GM23338 (cell line): ENCODE measurements at regions not wholly inside any gene's neighbourhood (a gene's known extent, or its start where the extent isn't known, plus 50 kb on each side); places are given as distances from the start of the nearest gene placed in this dataset.

Experiments
- ATAC-seq: fragments of 200-7000 bp; cut with Tn5 transposase; 3 replicates; pipeline ENCODE4 v1.9.1; 2020
- DNase-seq: peaks from one replicate; pipeline ENCODE4 v3.0.0-alpha.2; 2015; ENCODE audit warnings: low spot score
- H2AFZ ChIP-seq: fragments of 200-600 bp; sonication (generic); 2 replicates; pipeline ENCODE4 v1.8.0; 2016; ENCODE audit warnings: antibody characterized with exemption, mild to moderate bottlenecking, moderate library complexity
- H3F3A ChIP-seq: fragments of 200-600 bp; sonication (generic); replicated peaks from 2 replicates; pipeline ENCODE4 v1.8.0; 2017; ENCODE audit warnings: antibody characterized with exemption, mixed run types, low read depth
- H3K27ac ChIP-seq: fragments of 200-600 bp; sonication (generic); 2 replicates; pipeline ENCODE4 v1.6.1; 2016; ENCODE audit warnings: low read depth
- H3K27me3 ChIP-seq: fragments of 200-600 bp; sonication (generic); 2 replicates; pipeline ENCODE4 v1.8.0; 2016; ENCODE audit warnings: mild to moderate bottlenecking, mixed run types, moderate library complexity; ENCODE audit not compliant: insufficient read depth
- H3K36me3 ChIP-seq: fragments of 200-600 bp; sonication (generic); 2 replicates; pipeline ENCODE4 v1.8.0; 2016; ENCODE audit warnings: mild to moderate bottlenecking; ENCODE audit not compliant: insufficient read depth
- H3K4me1 ChIP-seq: fragments of 200-600 bp; sonication (generic); 2 replicates; pipeline ENCODE4 v1.8.0; 2016; ENCODE audit warnings: mild to moderate bottlenecking, moderate library complexity; ENCODE audit not compliant: insufficient read depth
- H3K4me2 ChIP-seq: fragments of 200-600 bp; sonication (generic); 2 replicates; pipeline ENCODE4 v1.7.1; 2017; ENCODE audit warnings: mixed run types
- H3K4me3 ChIP-seq: fragments of 200-600 bp; sonication (generic); 2 replicates; pipeline ENCODE4 v1.6.1; 2016; ENCODE audit warnings: mixed run types
- H3K79me2 ChIP-seq: fragments of 200-600 bp; sonication (generic); replicated peaks from 2 replicates; pipeline ENCODE4 v1.8.0; 2017; ENCODE audit warnings: mild to moderate bottlenecking; ENCODE audit not compliant: insufficient read depth
- H3K9me2 ChIP-seq: fragments of 200-600 bp; sonication (generic); 2 replicates; pipeline ENCODE4 v1.8.0; 2017; ENCODE audit not compliant: insufficient read depth
- H4K20me1 ChIP-seq: fragments of 200-600 bp; sonication (generic); replicated peaks from 2 replicates; pipeline ENCODE4 v1.8.0; 2017; ENCODE audit warnings: mild to moderate bottlenecking; ENCODE audit not compliant: insufficient read depth
- H3K27ac Mint-ChIP-seq: 2 replicates; pipeline ENCODE4 v1.8.0; 2020; ENCODE audit warnings: inconsistent platforms, mild to moderate bottlenecking, moderate library complexity, mixed read lengths
- H3K27me3 Mint-ChIP-seq: 3 replicates; pipeline ENCODE4 v1.8.0; 2022; ENCODE audit warnings: low read depth, mild to moderate bottlenecking, moderate library complexity, mixed read lengths, inconsistent platforms; ENCODE audit not compliant: insufficient read depth, poor library complexity
- H3K36me3 Mint-ChIP-seq: 3 replicates; pipeline ENCODE4 v1.8.0; 2021; ENCODE audit warnings: low read depth, mild to moderate bottlenecking, inconsistent platforms, moderate library complexity, mixed read lengths
- H3K4me1 Mint-ChIP-seq: 3 replicates; pipeline ENCODE4 v1.8.0; 2020; ENCODE audit warnings: mild to moderate bottlenecking, inconsistent platforms, mixed read lengths
- H3K4me3 Mint-ChIP-seq: 3 replicates; pipeline ENCODE4 v1.8.0; 2021; ENCODE audit warnings: moderate library complexity, mild to moderate bottlenecking, inconsistent platforms, mixed read lengths
- H3K9me3 Mint-ChIP-seq: 3 replicates; pipeline ENCODE4 v1.8.0; 2020; ENCODE audit warnings: moderate library complexity, mild to moderate bottlenecking, inconsistent platforms, mixed read lengths
- CREB1 ChIP-seq: fragments of 250-450 bp; sonication (Bioruptor Pico); IDR thresholded peaks from 2 replicates; pipeline ENCODE4 v1.5.0; 2020; ENCODE audit warnings: low read depth, mild to moderate bottlenecking, moderate library complexity
- EZH2phosphoT487 ChIP-seq: fragments of 200-600 bp; sonication (generic); IDR thresholded peaks from one replicate; pipeline ENCODE4 v1.8.1; 2018; ENCODE audit warnings: antibody characterized with exemption; ENCODE audit not compliant: unreplicated experiment
- JUNB ChIP-seq: IDR thresholded peaks from one replicate; pipeline ENCODE4 v1.6.1; 2016; ENCODE audit warnings: antibody characterized with exemption; ENCODE audit not compliant: unreplicated experiment
- ZNF114 ChIP-seq: fragments of 250-450 bp; sonication (Bioruptor Pico); IDR thresholded peaks from 2 replicates; pipeline ENCODE4 v1.5.0; 2020; ENCODE audit warnings: mild to moderate bottlenecking, moderate library complexity
- ZNF331 ChIP-seq: fragments of 250-450 bp; sonication (Bioruptor Pico); IDR thresholded peaks from 2 replicates; pipeline ENCODE4 v1.5.0; 2020; ENCODE audit warnings: low read depth, mild to moderate bottlenecking, moderate library complexity
- TF ChIP-seq, protein P1 (sequence below): IDR thresholded peaks from one replicate; pipeline ENCODE4 v1.6.1; 2018; ENCODE audit warnings: antibody characterized with exemption; ENCODE audit not compliant: unreplicated experiment
- TF ChIP-seq, protein P2 (sequence below), 2 experiments: fragments of 200-600 bp in 1 of 2; sonication (generic) in 1 of 2; conservative IDR thresholded peaks; 2 replicates each; pipeline versions ENCODE4 v1.5.1 to v1.6.1; 2016 to 2017; ENCODE audit warnings: antibody characterized with exemption in 2 of 2, low read depth in 2 of 2, mild to moderate bottlenecking in 2 of 2, moderate library complexity in 1 of 2
- TF ChIP-seq, protein P3 (sequence below): IDR thresholded peaks from 2 replicates; pipeline ENCODE4 v1.6.1; 2016; ENCODE audit warnings: antibody characterized with exemption

DNA sequence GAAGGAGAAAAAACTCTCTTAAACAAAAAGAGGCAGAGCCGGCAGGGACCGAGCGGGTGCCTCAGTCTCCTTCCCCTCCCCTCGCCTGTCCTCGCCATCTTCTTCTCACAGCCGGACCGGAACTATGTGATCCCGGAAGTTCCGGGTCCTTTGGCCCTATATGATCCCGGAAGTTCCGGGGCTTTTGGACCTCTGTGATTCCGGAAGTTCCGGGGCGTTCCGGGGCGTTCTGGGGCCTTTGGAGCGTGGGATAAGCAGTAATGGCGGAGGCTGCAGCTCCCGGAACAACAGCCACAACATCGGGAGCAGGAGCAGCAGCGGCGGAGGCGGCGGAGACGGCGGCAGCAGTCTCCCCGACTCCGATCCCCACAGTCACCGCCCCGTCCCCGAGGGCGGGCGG, 98.9 kb upstream of the MED14 start (continued):
- TF ChIP-seq, protein P1, sequence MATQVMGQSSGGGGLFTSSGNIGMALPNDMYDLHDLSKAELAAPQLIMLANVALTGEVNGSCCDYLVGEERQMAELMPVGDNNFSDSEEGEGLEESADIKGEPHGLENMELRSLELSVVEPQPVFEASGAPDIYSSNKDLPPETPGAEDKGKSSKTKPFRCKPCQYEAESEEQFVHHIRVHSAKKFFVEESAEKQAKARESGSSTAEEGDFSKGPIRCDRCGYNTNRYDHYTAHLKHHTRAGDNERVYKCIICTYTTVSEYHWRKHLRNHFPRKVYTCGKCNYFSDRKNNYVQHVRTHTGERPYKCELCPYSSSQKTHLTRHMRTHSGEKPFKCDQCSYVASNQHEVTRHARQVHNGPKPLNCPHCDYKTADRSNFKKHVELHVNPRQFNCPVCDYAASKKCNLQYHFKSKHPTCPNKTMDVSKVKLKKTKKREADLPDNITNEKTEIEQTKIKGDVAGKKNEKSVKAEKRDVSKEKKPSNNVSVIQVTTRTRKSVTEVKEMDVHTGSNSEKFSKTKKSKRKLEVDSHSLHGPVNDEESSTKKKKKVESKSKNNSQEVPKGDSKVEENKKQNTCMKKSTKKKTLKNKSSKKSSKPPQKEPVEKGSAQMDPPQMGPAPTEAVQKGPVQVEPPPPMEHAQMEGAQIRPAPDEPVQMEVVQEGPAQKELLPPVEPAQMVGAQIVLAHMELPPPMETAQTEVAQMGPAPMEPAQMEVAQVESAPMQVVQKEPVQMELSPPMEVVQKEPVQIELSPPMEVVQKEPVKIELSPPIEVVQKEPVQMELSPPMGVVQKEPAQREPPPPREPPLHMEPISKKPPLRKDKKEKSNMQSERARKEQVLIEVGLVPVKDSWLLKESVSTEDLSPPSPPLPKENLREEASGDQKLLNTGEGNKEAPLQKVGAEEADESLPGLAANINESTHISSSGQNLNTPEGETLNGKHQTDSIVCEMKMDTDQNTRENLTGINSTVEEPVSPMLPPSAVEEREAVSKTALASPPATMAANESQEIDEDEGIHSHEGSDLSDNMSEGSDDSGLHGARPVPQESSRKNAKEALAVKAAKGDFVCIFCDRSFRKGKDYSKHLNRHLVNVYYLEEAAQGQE: no peak
- no peak for TF ChIP-seq CREB1 (CRISPR knock-in tag)
- TF ChIP-seq, protein P2, sequence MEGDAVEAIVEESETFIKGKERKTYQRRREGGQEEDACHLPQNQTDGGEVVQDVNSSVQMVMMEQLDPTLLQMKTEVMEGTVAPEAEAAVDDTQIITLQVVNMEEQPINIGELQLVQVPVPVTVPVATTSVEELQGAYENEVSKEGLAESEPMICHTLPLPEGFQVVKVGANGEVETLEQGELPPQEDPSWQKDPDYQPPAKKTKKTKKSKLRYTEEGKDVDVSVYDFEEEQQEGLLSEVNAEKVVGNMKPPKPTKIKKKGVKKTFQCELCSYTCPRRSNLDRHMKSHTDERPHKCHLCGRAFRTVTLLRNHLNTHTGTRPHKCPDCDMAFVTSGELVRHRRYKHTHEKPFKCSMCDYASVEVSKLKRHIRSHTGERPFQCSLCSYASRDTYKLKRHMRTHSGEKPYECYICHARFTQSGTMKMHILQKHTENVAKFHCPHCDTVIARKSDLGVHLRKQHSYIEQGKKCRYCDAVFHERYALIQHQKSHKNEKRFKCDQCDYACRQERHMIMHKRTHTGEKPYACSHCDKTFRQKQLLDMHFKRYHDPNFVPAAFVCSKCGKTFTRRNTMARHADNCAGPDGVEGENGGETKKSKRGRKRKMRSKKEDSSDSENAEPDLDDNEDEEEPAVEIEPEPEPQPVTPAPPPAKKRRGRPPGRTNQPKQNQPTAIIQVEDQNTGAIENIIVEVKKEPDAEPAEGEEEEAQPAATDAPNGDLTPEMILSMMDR (conservative IDR thresholded peaks at IDR 0.05; ENCODE audit: low read depth in 2 of 2): no peak
- no peak for TF ChIP-seq JUNB
- TF ChIP-seq EZH2phosphoT487: no peak
- no peak for TF ChIP-seq ZNF114 (CRISPR knock-in tag)
- TF ChIP-seq, protein P3, sequence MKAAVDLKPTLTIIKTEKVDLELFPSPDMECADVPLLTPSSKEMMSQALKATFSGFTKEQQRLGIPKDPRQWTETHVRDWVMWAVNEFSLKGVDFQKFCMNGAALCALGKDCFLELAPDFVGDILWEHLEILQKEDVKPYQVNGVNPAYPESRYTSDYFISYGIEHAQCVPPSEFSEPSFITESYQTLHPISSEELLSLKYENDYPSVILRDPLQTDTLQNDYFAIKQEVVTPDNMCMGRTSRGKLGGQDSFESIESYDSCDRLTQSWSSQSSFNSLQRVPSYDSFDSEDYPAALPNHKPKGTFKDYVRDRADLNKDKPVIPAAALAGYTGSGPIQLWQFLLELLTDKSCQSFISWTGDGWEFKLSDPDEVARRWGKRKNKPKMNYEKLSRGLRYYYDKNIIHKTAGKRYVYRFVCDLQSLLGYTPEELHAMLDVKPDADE: no peak

DNA sequence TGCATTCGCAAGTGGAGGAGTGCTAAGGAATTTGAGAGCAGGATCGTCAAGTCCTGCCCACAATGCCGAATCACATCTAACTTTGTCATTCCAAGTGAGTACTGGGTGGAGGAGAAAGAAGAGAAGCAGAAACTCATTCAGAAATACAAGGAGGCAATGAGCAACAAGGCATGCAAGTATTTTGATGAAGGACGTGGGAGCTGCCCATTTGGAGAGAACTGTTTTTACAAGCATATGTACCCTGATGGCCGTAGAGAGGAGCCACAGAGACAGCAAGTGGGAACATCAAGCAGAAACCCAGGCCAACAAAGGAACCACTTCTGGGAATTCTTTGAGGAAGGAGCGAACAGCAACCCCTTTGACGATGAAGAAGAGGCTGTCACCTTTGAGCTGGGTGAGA, 100.2 kb upstream of the MED14 start:
- no peaks in the 10 kb centered on the region for H3F3A ChIP-seq
- H3K4me2 ChIP-seq: no peak overlapping the region
- Mint-ChIP-seq H3K9me3 (peaks cover 30% of the 10 kb centered on the region), H3K4me3 (no peak overlapping the region), H3K36me3 (peaks cover 47% of the 10 kb centered on the region), H3K4me1 (peaks cover 7% of the 10 kb centered on the region; the same call in 2 of the 3 replicates), H3K27me3 (peaks cover 3% of the 10 kb centered on the region), H3K27ac (no peak overlapping the region)
- ATAC-seq (no peak), DNase-seq (no peak)
- H3K9me2 ChIP-seq: no peaks in the 10 kb centered on the region
- no peaks in the 10 kb centered on the region for H3K27me3 ChIP-seq
- H3K27ac ChIP-seq: no peak overlapping the region
- H3K79me2 ChIP-seq: no peaks in the 10 kb centered on the region
- H3K36me3 ChIP-seq: no peaks in the 10 kb centered on the region
- H2AFZ ChIP-seq: no peak overlapping the region
- TF ChIP-seq EZH2phosphoT487: no peak
- no peak for TF ChIP-seq CREB1 (CRISPR knock-in tag)
- TF ChIP-seq ZNF331: no peak
- no peak overlapping the region for H3K4me3 ChIP-seq
- no peaks in the 10 kb centered on the region for H3K4me1 ChIP-seq
- H4K20me1 ChIP-seq: no peaks in the 10 kb centered on the region
